ENCODE measurements at regions not wholly inside any gene's neighbourhood (a gene's known extent, or its start where the extent isn't known, plus 50 kb on each side); places are given as distances from the start of the nearest gene placed in this dataset.

- DNase-seq (ENCODE audit: low spot score), result no peak
These were observed 72.3 kb downstream of the GMNC start for GRCh38 chr3:190790185-190790584.

GRCh38 chr3:190786898-190787297 is 75.6 kb downstream of the GMNC start:
- no peak for DNase-seq (ENCODE audit: low spot score)

- DNase-seq (ENCODE audit: low spot score), result no peak
These were observed 77.4 kb downstream of the GMNC start for GRCh38 chr3:190785047-190785446.

- no peak for DNase-seq (ENCODE audit: low spot score)
These were observed 82.0 kb downstream of the GMNC start for GRCh38 chr3:190780524-190780923.

GRCh38 chr3:190774633-190775032 is 87.9 kb downstream of the GMNC start:
- no peak for DNase-seq (ENCODE audit: low spot score)

GRCh38 chr3:190773948-190774347 is 88.5 kb downstream of the GMNC start:
- no peak for DNase-seq (ENCODE audit: low spot score)

- DNase-seq (ENCODE audit: low spot score), result no peak
These were observed 89.7 kb downstream of the GMNC start for GRCh38 chr3:190772831-190773230.

GRCh38 chr3:190768891-190769290 is 93.6 kb downstream of the GMNC start:
- no peak for DNase-seq (ENCODE audit: low spot score)

GRCh38 chr3:190767851-190768250 is 94.6 kb downstream of the GMNC start:
- no peak for DNase-seq (ENCODE audit: low spot score)

GRCh38 chr3:190764231-190765134 is 98.0 kb downstream of the GMNC start:
- DNase-seq (ENCODE audit: low spot score), result no peak

GRCh38 chr3:190762801-190763200 is 99.7 kb downstream of the GMNC start:
- no peak for DNase-seq (ENCODE audit: low spot score)

- DNase-seq (ENCODE audit: low spot score), result no peak
These were observed 114.9 kb downstream of the GMNC start for GRCh38 chr3:190747571-190747970.

- DNase-seq (ENCODE audit: low spot score), result no peak
These were observed 115.5 kb downstream of the GMNC start for GRCh38 chr3:190746986-190747385.

- no peak for DNase-seq (ENCODE audit: low spot score)
These were observed 116.0 kb downstream of the GMNC start for GRCh38 chr3:190746531-190746930.

GRCh38 chr3:190741788-190742187 is 120.7 kb downstream of the GMNC start:
- DNase-seq (ENCODE audit: low spot score), result no peak

GRCh38 chr3:190739641-190740185 is 122.8 kb downstream of the GMNC start:
- no peak for DNase-seq (ENCODE audit: low spot score)

- DNase-seq (ENCODE audit: low spot score), result no peak
These were observed 123.8 kb downstream of the GMNC start for GRCh38 chr3:190738636-190739155.

- DNase-seq (ENCODE audit: low spot score), result no peak
These were observed 125.0 kb downstream of the GMNC start for GRCh38 chr3:190737446-190737845.

GRCh38 chr3:190734490-190734889 is 128.0 kb downstream of the GMNC start:
- no peak for DNase-seq (ENCODE audit: low spot score)

- DNase-seq (ENCODE audit: low spot score), result no peak
These were observed 128.8 kb downstream of the GMNC start for GRCh38 chr3:190733591-190734146.

GRCh38 chr3:190731596-190731995 is 130.9 kb downstream of the GMNC start:
- no peak for DNase-seq (ENCODE audit: low spot score)

GRCh38 chr3:190728574-190729246 is 133.8 kb downstream of the GMNC start:
- no peak for DNase-seq (ENCODE audit: low spot score)
